GM19455 (cell line): ENCODE measurements at regions not wholly inside any gene's neighbourhood (a gene's known extent, or its start where the extent isn't known, plus 50 kb on each side); places are given as distances from the start of the nearest gene placed in this dataset.

Experiments
- ATAC-seq: cut with Tn5 transposase; IDR thresholded peaks from one replicate; pipeline ENCODE4 v1.9.1; 2021; ENCODE audit not compliant: unreplicated experiment

- no peak for ATAC-seq
These were observed 144.4 kb downstream of the NSG2 start for GRCh38 chr5:174189654-174190541.

- ATAC-seq = no peak
These were observed 145.6 kb downstream of the NSG2 start for GRCh38 chr5:174191076-174191475.

GRCh38 chr5:174191850-174192655 is 146.5 kb downstream of the NSG2 start:
- ATAC-seq = no peak

GRCh38 chr5:174192901-174193300 is 147.4 kb downstream of the NSG2 start:
- ATAC-seq = no peak

- no peak for ATAC-seq
These were observed 150.0 kb downstream of the NSG2 start for GRCh38 chr5:174195517-174195916.

GRCh38 chr5:174197929-174198328 is 152.4 kb downstream of the NSG2 start:
- ATAC-seq = no peak

GRCh38 chr5:174198541-174198940 is 153.0 kb downstream of the NSG2 start:
- ATAC-seq = no peak

GRCh38 chr5:174202996-174203395 is 157.5 kb downstream of the NSG2 start:
- ATAC-seq = no peak

GRCh38 chr5:174204535-174205313 is 159.2 kb downstream of the NSG2 start:
- no peak for ATAC-seq

GRCh38 chr5:174205939-174206338 is 160.4 kb downstream of the NSG2 start:
- no peak for ATAC-seq

GRCh38 chr5:174210596-174211276 is 165.2 kb downstream of the NSG2 start:
- ATAC-seq = no peak

GRCh38 chr5:174211277-174211626 is 165.7 kb downstream of the NSG2 start:
- no peak for ATAC-seq

- no peak for ATAC-seq
These were observed 172.0 kb downstream of the NSG2 start for GRCh38 chr5:174217527-174217926.

GRCh38 chr5:174218162-174218561 is 172.7 kb downstream of the NSG2 start:
- ATAC-seq = no peak

GRCh38 chr5:174220417-174220816 is 174.9 kb downstream of the NSG2 start:
- no peak for ATAC-seq

- ATAC-seq = no peak
These were observed 175.9 kb downstream of the NSG2 start for GRCh38 chr5:174221436-174221835.

GRCh38 chr5:174221946-174222345 is 176.4 kb downstream of the NSG2 start:
- ATAC-seq = no peak

- ATAC-seq = no peak
These were observed 177.4 kb downstream of the NSG2 start for GRCh38 chr5:174222891-174223290.

- ATAC-seq = no peak
These were observed 177.8 kb downstream of the NSG2 start for GRCh38 chr5:174223355-174223754.

GRCh38 chr5:174229068-174229467 is 183.6 kb downstream of the NSG2 start:
- ATAC-seq = no peak
